Germinal center (tissue), 1 donor: ENCODE measurements at regions not wholly inside any gene's neighbourhood (a gene's known extent, or its start where the extent isn't known, plus 50 kb on each side); places are given as distances from the start of the nearest gene placed in this dataset.

ENCODE experiments used
- DNase-seq: peaks from one replicate; pipeline ENCODE4 v3.0.0; 2012; ENCODE audit warnings: mixed read lengths, low spot score

DNA sequence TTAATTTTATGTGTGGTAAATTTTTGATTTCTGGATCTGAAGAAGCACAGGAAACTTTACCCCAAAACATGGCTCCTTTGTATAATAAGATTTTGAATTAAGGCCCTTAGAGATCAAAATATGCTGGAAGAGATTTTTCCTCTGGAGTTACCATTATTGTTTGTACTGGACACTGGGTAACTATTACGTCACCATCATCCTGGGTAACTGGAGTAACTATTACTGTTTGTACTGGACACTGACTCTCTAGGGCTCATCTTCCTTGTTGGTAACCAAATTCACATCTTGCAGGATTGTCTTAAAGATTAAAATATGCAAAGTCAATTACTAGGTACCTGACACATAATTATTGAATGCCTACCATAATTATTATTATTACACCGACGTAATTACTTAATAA is 593.8 kb upstream of the GOT2 start:
- DNase-seq = no peak

DNA sequence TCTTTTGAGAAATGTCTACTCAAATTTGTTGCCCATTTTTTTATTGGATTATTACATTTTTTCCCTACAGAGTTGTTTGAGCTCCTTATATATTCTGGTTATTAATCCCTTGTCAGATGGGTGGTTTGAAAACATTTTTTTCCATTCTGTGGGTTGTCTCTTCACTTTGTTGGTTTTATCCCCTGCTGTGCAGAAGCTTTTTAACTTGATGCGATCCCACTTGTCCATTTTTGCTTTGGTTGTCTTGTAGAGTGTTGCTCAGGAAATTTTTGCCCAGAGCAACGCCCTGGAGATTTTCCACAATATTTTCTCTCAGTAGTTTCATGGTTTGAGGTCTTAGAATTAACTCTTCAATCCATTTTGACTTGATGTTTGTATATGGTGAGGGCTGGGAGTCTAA is 592.8 kb upstream of the GOT2 start:
- DNase-seq = no peak

DNA sequence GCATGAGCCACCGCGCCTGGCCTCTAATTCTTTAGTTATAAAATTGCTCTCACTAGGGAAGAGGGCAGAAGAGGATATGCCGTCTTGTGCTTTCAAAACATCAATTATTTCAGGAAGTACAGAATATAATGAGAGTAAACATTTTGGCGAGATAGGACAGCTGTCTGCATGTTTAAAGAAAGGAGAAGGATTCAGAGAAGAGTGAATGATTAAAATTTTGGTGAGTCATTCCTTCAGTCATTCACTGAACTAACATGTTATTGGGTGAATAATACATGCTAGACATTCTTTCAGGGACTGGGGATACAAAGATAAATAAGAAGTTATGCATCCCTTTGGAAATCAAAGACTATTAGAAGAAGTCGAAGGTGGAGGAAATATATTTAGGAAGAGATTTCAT is 590.3 kb upstream of the GOT2 start:
- no peak for DNase-seq

DNA sequence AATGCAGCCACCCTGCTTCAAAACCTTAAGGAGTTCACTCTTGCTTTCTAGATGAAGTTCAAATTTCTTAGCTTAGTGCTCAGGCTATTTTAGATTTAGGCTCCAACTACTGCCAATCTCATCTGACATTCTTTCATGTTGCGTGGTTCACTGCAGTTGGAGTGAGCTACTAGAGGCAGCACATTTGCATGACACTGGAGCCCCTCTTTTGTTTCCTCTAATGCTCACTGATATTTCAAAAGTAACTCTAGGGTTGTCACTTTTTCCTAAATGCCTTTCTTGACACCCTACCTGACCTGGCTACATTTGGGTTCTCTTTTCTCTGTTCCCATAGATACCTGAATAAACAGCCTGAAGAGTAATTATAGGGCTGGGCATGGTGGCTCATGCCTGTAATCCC is 586.5 kb upstream of the GOT2 start:
- no peak for DNase-seq

DNA sequence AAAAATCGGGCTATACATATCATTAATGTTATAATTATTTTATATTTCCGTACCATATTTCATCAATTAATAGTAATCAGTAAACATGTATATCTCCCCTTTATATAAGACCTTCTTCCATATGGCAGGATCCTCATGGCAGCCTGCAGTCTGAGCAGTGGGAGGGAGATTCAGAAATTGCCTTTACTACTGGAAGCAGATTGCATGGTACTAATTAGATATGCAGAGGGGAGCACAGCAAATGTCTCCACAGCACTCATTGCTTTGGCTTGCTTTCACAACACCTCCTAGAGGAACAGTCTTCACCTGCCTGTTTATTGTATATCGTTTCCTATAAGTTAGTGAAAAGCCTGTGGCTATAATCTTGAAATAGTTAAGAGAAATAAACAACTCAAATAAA is 585.8 kb upstream of the GOT2 start:
- DNase-seq = no peak

DNA sequence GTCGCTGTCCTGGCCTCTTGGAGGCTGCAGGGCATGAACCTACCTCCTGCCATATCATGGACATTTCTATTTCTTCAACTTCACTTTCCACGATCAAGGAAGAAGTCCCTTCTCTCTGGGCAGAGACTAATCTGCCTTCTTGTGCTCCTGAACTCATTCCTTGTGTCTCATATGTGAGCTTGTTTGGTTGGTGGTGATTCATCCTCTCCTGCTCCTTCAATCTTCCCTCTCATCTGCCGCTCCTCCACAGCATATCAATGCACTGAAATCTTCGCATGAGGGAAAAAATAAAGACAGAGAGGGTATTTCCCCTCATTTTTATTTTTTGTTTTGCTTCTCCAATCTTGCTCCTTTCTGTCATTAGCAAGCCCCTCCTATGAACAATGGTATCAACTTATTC is 571.7 kb upstream of the GOT2 start:
- no peak for DNase-seq

DNA sequence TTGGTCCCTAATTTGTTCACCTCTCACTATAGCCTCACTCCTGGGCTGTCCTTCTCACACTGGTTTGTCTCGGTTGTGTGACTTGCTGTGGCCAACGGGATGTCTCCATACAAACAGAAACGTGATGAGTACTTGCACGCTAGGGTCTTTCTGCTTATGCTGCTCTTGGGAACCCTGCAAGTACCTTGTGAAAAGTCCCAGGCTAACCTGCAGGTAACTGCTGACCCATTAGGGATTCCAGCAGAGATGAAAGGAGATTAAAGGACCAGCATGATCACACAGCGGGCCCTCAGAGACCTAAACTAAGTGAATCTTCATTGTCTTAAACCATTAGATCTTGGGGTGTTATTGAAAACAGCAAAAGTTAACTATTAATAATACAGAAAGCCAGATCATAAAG is 562.8 kb upstream of the GOT2 start:
- no peak for DNase-seq

DNA sequence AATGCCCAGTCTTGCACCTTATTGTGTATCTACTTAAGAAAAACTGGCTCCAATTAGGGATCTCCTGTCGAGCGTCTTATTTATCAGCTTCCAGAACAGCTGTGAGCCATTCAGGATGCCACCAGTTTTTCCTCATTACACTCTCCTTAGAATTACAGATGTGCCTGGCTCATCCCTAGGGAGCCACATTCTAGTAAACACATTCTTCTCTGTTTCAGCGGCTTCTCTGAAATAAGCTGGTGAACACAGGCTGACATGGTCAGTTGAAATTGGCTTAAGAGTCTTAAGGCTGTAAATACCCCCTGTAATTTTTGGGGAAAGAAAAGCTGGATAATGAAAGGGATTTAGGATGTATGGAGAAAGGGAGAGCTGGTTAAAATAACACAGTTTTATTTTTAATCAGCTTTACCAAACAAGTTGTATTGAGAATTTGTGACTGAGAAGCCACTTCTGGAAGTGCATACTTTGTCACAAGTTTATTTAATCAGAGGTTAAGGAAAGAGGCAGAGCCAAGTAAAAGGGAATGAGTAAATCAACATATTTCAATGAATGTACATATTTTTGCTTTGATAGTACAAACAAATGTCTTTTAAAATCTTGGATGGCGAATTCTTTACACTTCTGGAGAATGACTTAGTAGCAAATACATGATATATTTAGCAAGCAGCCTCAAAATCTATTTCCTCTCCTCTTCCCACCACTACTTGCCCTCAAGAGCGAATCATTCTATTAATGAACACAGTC is 562.0 kb upstream of the GOT2 start:
- no peak for DNase-seq

DNA sequence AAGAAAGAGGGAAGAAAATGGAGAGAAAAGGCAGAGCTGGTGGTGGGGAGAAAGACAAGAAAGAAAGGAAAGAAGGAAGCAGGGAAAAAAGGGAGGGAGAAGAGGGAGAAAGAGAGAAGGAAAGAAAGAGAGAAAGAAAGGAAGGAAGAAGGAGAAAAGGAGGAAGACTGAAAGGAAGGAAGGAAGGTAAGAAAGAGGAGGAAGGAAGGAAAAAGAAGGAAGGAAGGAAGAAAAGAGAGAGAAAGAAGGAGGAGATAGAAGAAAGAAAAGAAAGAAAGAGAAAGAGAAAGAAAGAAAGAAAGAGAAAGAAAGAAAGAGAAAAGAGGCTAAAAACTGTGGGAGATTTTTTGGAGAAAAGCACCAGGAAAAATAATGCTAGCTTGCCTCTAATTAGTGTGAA is 561.4 kb upstream of the GOT2 start:
- no peak for DNase-seq

DNA sequence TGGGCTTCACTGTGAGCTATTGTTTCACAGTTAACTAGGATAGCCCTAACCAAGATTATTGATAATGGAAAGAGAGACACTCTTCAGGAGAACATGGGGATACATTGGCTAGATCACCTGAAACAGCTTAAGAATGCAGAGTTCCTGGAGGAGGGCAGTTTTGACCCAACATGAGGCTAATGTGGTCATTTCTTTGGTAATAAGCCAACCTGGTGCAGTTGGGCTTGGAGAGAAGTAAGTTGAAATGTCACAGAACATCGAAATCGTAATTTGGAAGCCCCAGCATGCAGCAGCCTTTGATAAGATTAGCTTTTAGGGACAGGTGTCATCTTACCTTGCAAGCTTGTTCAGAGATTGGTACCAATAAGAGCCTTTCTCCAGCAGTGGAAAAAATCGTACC is 556.6 kb upstream of the GOT2 start:
- DNase-seq = no peak

DNA sequence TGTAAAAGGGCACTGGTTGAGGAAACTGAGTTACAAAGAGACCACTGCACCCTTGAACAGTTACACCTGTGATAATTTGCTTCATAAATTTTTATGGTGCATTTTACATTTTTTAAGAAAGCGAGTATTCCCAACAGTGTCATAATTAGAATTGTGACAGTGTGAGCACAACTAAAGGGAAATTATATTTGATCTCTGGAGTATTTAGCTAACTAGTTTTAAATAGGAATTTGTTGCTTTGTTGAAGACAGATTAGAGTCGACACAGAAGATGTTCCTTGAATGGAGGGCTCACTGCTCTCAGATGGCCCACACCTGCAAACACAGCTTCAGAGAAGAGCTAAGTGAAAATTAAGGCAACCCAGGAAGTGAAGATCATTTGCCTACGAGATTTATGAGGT is 555.0 kb upstream of the GOT2 start:
- DNase-seq = no peak

DNA sequence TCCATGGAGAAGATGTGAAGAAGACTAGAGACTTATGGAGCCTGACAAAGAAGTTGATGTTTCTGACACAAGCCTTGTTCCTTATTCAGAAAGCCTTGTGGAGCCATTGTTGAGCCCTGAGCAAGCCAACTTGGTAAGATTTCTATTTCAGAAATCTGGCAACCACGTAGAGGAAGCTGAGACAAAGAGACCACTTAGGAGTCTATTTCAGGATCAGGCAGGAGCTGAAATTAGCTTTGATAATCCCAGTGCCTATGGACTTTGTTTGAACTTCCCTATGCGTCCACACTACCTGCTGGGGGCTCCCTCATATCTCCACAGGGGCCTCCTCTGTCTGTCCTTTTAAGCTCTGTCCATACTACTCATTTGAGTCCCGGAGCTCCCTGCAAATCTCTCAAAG is 540.0 kb upstream of the GOT2 start:
- no peak for DNase-seq

DNA sequence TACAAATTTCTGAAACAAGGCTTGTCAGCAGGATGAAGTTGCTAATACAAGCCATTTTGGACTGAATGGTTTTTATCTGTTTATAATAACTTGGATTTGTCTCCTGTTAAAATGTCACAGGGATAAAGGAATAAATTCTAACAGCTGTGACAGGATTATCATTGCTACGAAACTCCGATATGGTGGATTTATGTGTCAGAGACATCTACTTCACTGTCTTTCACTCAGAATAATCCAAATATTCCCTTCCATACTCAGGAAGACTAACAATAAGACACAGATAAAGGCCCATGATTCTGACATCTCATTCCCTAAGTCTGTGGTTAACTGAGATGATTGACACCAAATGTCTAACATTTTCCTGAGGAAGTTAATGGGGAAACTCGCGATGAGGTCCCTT is 529.8 kb upstream of the GOT2 start:
- no peak for DNase-seq

DNA sequence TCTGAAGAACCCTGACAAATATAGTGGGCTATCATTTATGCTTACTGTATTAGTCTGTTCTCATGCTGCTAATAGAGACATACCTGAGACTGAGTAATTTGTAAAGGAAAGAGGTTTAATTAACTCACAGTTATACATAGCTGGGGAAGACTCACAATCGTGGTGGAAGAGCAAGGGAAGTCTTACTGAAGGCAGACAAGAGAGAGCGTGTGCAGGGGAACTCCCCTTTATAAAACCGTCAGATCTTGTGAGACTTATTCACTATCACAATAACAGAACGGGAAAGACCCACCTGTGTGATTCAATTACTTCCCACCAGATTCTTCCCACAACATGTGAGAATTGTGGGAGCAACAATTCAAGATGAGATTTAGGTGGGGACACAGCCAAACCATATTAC is 526.8 kb upstream of the GOT2 start:
- no peak for DNase-seq

DNA sequence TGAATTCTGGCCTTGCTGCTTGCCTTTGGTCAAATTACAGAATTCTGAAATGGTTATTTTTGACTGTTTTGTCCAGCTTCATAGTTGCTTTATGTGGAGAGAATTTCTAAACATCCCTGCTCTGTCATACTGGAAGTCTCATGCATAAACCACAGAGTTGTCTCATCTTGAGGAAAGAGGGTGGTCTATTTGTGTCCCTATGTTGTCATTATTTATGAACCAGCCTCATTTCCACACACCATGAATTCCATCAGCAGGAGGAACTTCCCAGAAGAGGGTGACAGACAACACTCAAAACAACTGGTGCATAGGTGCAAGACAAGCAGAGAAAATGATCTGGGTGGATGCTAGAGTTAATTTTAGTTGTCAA is 525.8 kb upstream of the GOT2 start:
- DNase-seq = no peak

DNA sequence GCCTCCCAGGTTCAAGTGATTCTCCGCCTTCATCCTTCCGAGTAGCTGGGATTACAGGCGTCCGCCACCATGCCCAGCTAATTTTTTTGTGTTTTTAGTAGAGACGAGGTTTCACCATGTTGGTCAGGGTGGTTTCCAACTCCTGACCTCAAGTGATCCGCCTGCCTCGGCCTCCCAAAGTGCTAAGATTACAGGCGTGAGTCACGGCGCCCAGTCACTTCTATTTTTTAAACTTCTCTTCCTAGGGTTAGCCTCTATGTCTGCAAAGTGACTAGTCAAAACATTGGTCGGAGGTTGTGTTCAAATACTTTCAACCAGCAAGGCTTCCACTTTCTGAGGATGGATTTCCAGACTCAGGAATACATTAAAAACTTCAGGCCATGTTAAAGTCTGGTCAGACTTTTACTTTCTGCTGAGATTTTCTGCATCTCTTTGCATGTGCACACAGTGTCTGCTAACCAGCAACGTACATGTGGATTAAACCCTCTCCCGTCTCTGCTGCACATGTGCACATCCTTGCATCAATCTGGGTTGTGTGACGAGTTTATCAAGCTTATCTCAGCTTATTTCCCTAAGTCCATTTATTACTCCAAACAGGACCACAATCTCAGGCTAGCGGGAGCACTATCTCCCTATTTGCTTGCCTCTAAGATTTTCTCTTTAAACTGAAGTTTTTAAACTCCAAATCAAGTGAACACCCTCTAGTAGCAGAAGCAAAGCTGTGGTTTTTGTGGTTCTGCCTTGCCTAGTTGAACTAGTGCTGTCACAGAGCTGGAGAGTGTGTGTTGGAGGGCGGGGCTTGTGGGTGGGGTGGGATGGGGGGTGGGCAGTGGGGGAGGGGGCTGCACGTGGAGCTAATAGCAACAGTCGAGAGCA is 525.2 kb upstream of the GOT2 start:
- DNase-seq = no peak

DNA sequence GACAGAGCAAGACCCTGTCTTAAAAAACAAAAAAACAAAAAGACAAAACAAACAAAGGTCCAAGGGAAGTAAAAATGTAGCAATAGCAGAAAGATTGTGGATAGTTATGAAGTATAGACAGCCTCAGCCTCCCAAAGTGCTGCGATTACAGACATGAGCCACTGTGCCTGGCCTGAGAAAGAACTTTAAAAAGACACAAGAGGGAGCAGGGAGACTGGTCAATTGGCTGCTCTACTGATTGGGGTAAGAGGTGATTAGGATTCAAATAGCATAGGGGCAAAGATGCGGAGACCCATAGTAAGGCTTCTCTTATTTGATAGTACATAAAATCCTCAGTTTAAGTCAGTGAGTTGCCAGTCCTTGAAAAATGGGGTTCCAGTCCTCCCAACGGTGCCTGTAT is 518.2 kb upstream of the GOT2 start:
- no peak for DNase-seq

DNA sequence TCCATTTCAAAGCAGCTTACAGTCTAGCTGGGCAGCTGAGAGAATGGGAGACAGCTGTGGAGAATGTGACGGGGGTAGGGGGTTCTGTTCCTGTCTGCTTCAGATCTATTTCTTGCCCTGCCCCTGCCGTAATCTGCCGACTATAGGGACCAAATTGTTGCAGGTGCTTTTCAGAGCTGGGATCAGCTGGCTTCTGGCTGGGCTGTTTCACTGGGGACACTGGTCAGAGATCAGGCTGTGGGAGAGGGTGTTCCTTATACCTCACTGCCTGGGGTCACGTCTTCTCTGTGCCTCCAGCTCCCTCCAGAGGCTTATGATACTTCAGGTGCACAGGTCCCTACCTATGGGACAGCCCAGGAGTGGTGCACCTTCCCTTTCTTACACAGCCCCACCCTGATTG is 514.9 kb upstream of the GOT2 start:
- DNase-seq = no peak

DNA sequence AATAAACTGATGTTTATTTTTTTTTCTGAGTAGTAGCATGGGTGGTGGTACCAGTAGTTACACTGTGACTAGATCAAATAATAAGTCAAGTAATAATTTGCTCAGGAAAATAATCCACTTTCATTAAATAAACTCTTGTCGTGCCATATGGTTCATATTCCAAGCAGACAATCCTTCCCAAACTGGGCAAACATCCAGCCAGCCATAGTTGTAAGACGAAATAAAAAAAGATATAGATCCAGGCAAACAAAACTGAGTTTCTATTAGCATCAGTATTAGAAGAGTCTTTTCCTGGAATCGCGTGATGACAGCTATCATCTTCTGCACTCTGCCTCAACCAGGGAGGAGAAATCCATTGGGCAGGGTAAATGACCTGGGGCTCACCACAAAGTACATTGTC is 508.4 kb upstream of the GOT2 start:
- DNase-seq = no peak

DNA sequence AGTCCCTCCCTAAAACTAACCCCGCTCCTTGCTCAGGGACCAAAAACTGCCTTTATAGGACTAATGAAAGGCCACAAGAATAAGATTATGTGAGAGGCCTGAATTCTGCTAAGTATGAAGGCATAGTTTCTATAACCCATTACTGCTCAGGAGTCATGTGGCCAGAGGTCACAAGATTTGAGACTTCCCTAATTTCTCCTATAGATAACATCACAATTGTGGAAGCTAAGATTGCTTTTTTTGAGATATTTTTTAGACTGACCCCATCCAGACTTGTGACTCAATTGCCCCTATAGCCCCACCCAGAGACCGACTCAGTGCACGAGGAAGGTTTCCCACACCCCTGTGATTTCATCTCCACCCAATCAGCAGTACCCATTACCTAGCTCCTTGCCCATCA is 504.1 kb upstream of the GOT2 start:
- no peak for DNase-seq

DNA sequence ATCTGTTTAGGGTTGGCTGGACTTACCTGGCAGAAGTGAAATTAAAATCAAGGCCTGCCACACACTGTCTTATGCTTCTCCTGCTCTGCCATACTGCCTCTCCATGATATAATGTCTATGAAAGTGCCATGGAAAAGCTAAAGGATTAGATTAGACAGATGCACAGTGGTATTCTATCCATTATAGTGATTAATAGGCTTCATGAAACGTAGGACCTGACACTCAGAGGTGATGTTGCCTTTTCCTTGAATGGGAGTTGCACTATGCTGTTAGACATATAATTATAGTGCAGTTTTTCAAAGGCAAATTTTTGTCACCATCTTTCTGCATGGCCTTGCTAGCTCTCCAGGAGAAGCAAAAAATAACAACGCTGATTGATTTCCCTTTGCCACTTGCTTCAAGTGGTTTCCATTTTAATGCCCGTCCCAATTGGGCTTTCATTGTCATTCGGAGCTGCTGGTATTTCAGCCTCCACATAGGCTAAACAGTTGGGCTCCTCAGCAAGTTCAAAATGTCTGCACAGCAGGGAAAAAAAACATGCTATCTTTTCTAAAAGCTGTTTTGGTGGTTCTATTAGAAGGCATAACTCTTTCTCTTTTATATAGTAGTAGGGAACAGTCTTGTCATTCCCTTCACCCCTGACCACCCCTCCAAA is 502.8 kb upstream of the GOT2 start:
- DNase-seq = no peak

DNA sequence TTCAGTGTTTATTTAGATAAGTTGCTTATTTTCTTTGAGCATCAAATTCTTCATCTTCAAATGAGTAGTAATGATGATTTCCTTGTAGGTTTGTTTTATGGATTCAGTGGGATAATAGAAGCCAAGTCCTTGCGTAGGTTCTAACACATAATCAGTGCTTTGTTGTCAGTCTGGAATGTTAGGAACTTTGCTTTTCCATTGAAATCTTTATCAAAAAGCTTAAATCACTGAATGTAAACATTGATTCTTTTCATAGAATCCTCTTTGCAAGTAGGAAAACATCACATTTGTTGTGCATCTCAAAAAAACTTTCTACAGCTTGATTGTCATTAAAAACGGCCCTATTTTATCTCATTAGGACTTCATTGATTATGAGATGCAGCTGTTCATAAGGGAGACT is 490.3 kb upstream of the GOT2 start:
- DNase-seq = no peak

DNA sequence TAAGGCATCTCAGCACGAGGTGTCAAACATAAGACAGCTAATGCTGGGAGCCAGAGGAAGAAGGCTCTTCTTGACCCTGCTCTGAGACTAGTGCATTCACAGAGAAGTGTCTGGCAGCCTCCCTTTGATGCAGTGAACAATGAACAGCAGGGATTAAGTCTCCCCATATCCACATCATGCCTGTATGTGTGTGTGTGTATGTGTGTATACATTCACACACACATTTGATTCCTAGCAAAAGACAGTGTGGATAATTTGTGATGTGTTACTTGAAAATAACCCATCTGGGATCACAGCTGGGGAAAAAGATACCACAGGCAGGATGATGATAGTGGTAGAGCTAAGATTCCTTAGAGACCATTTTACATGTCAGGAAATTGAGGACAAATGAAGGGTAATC is 485.9 kb upstream of the GOT2 start:
- no peak for DNase-seq
